Ovary (tissue), 3 donors: ENCODE measurements at regions not wholly inside any gene's neighbourhood (a gene's known extent, or its start where the extent isn't known, plus 50 kb on each side); places are given as distances from the start of the nearest gene placed in this dataset.

Experiments used
- CTCF ChIP-seq, 3 donors: fragments of 450-650 bp in 2 of 3; fragments of 200-600 bp in 1 of 3; IDR thresholded peaks; one replicate each; pipeline versions ENCODE4 v1.5.1 to v1.8.0; 2016 to 2022; ENCODE audit warnings: antibody characterized with exemption in 3 of 3, mild to moderate bottlenecking in 1 of 3
- POLR2A ChIP-seq: fragments of 450-650 bp; IDR thresholded peaks from one replicate; pipeline ENCODE4 v1.6.1; 2017; ENCODE audit warnings: antibody characterized with exemption, mild to moderate bottlenecking, moderate library complexity
- donor health status: DM: no; HTN: no; CAD: no.

- TF ChIP-seq CTCF (IDR thresholded peaks at IDR 0.05), result no peak
- TF ChIP-seq POLR2A, result no peak
Measured at GRCh38 chr5:89437450-89438435, 554.8 kb upstream of the MEF2C start.
